ENCODE measurements at regions not wholly inside any gene's neighbourhood (a gene's known extent, or its start where the extent isn't known, plus 50 kb on each side); places are given as distances from the start of the nearest gene placed in this dataset.

- no peak for DNase-seq
These were observed 417.6 kb upstream of the MEX3C start for GRCh38 chr18:51614967-51615571.

GRCh38 chr18:51617167-51617566 is 419.7 kb upstream of the MEX3C start:
- Mint-ChIP-seq H3K9me3 (ENCODE audit: low read depth, unreplicated experiment) (no peaks in the 10 kb centered on the region), H3K36me3 (ENCODE audit: insufficient read depth, unreplicated experiment) (no peaks in the 10 kb centered on the region), H3K27ac (ENCODE audit: unreplicated experiment) (no peak overlapping the region), H3K27me3 (ENCODE audit: unreplicated experiment) (peaks cover 37% of the 10 kb centered on the region), H3K4me1 (ENCODE audit: low read depth, unreplicated experiment) (peaks cover 22% of the 10 kb centered on the region), H3K4me3 (ENCODE audit: low read depth, unreplicated experiment) (no peak overlapping the region)
- BruUV-seq (replicated peaks): no TSS peak
- CTCF ChIA-PET: no interaction called here
- intact Hi-C loops (cut with micrococcal nuclease; ENCODE audit: unreplicated experiment): no loop called here
- no peak for TF ChIP-seq CTCF (IDR thresholded peaks at IDR 0.05; ENCODE audit: unreplicated experiment)
- DNase-seq: no peak

More at GRCh38 chr18:51614967-51615571, 417.6 kb upstream of the MEX3C start:
- no peak overlapping the region for H3K4me3 Mint-ChIP-seq (ENCODE audit: low read depth, unreplicated experiment)
- H3K27me3 Mint-ChIP-seq (ENCODE audit: unreplicated experiment): peaks cover 38% of the 10 kb centered on the region
- BruUV-seq (replicated peaks): no TSS peak
- no peaks in the 10 kb centered on the region for H3K9me3 Mint-ChIP-seq (ENCODE audit: low read depth, unreplicated experiment)
- CTCF ChIA-PET: no interaction called here
- no peak for TF ChIP-seq CTCF (IDR thresholded peaks at IDR 0.05; ENCODE audit: unreplicated experiment)
- H3K4me1 Mint-ChIP-seq (ENCODE audit: low read depth, unreplicated experiment): peaks cover 22% of the 10 kb centered on the region
- no peak overlapping the region for H3K27ac Mint-ChIP-seq (ENCODE audit: unreplicated experiment)
- H3K36me3 Mint-ChIP-seq (ENCODE audit: insufficient read depth, unreplicated experiment): no peaks in the 10 kb centered on the region
- intact Hi-C loops (cut with micrococcal nuclease; ENCODE audit: unreplicated experiment): no loop called here

- Mint-ChIP-seq H3K27me3 (ENCODE audit: unreplicated experiment) (peaks cover 41% of the 10 kb centered on the region), H3K4me1 (ENCODE audit: low read depth, unreplicated experiment) (peaks cover 22% of the 10 kb centered on the region), H3K9me3 (ENCODE audit: low read depth, unreplicated experiment) (no peaks in the 10 kb centered on the region), H3K4me3 (ENCODE audit: low read depth, unreplicated experiment) (no peak overlapping the region), H3K36me3 (ENCODE audit: insufficient read depth, unreplicated experiment) (no peaks in the 10 kb centered on the region), H3K27ac (ENCODE audit: unreplicated experiment) (no peak overlapping the region)
- DNase-seq: no peak
- CTCF ChIA-PET: interaction anchor here (0.7 kb wide), 1 partner anchor 13 kb away, joined by 3 read pairs; no protein-coding TSS in a partner anchor
- BruUV-seq (replicated peaks): no TSS peak
- TF ChIP-seq CTCF (IDR thresholded peaks at IDR 0.05; ENCODE audit: unreplicated experiment): no peak
- intact Hi-C loops (cut with micrococcal nuclease; ENCODE audit: unreplicated experiment): no loop called here
These were observed 420.2 kb upstream of the MEX3C start for GRCh38 chr18:51617572-51618260.

GRCh38 chr18:51619283-51619682 is 421.8 kb upstream of the MEX3C start:
- CTCF ChIA-PET: no interaction called here
- no peak for TF ChIP-seq CTCF (IDR thresholded peaks at IDR 0.05; ENCODE audit: unreplicated experiment)
- no peak overlapping the region for H3K27ac Mint-ChIP-seq (ENCODE audit: unreplicated experiment)
- DNase-seq: no peak
- intact Hi-C loops (cut with micrococcal nuclease; ENCODE audit: unreplicated experiment): no loop called here
- H3K27me3 Mint-ChIP-seq (ENCODE audit: unreplicated experiment): peaks cover 57% of the 10 kb centered on the region
- peaks cover 13% of the 10 kb centered on the region for H3K4me1 Mint-ChIP-seq (ENCODE audit: low read depth, unreplicated experiment)
- BruUV-seq (replicated peaks): no TSS peak
- H3K4me3 Mint-ChIP-seq (ENCODE audit: low read depth, unreplicated experiment): no peak overlapping the region
- H3K9me3 Mint-ChIP-seq (ENCODE audit: low read depth, unreplicated experiment): no peaks in the 10 kb centered on the region
- H3K36me3 Mint-ChIP-seq (ENCODE audit: insufficient read depth, unreplicated experiment): no peaks in the 10 kb centered on the region

Data from Calu3 (cell line).